OCI-LY1 (cell line): ENCODE measurements at regions not wholly inside any gene's neighbourhood (a gene's known extent, or its start where the extent isn't known, plus 50 kb on each side); places are given as distances from the start of the nearest gene placed in this dataset.

Experiments used
- H2AFZ ChIP-seq: fragments of 200-600 bp; sonication (generic), shearing (Covaris generic); 2 replicates; pipeline ENCODE4 v1.6.0; 2014; ENCODE audit warnings: antibody characterized with exemption, mild to moderate bottlenecking, low read length
- H3F3A ChIP-seq: fragments of 200-600 bp; sonication (generic), shearing (Covaris generic); 2 replicates; pipeline ENCODE4 v1.6.0; 2014; ENCODE audit warnings: mild to moderate bottlenecking, antibody characterized with exemption, low read length, moderate library complexity; ENCODE audit not compliant: insufficient read depth
- H3K27ac ChIP-seq: fragments of 200-600 bp; sonication (generic); 2 replicates; pipeline ENCODE4 v1.5.1; 2014; ENCODE audit warnings: low read length, mixed run types, mild to moderate bottlenecking, low read depth; ENCODE audit not compliant: poor library complexity, severe bottlenecking
- H3K27me3 ChIP-seq: fragments of 200-600 bp; sonication (generic); 2 replicates; pipeline ENCODE4 v1.6.0; 2014; ENCODE audit warnings: antibody characterized with exemption, mild to moderate bottlenecking, low read length, moderate library complexity; ENCODE audit not compliant: insufficient read depth
- H3K36me3 ChIP-seq: fragments of 200-600 bp; sonication (generic); 2 replicates; pipeline ENCODE4 v1.6.1; 2014; ENCODE audit warnings: mild to moderate bottlenecking, antibody characterized with exemption, low read length, moderate library complexity, mixed read lengths; ENCODE audit not compliant: insufficient read depth
- H3K4me1 ChIP-seq: fragments of 200-600 bp; sonication (generic); 2 replicates; pipeline ENCODE4 v1.5.1; 2014; ENCODE audit warnings: mild to moderate bottlenecking, low read length, moderate library complexity; ENCODE audit not compliant: insufficient read depth, severe bottlenecking
- H3K4me2 ChIP-seq: fragments of 200-600 bp; sonication (generic), shearing (Covaris generic); 2 replicates; pipeline ENCODE4 v1.6.1; 2014; ENCODE audit warnings: low read length
- H3K4me3 ChIP-seq: fragments of 200-600 bp; sonication (generic); 2 replicates; pipeline ENCODE4 v1.5.1; 2014; ENCODE audit warnings: low read length, low read depth, mild to moderate bottlenecking, mixed read lengths; ENCODE audit not compliant: poor library complexity, severe bottlenecking
- H3K79me2 ChIP-seq: fragments of 200-600 bp; shearing (Covaris generic); 2 replicates; pipeline ENCODE4 v1.6.1; 2016; ENCODE audit warnings: mixed run types, low read length, mixed read lengths; ENCODE audit not compliant: insufficient read depth
- H3K9ac ChIP-seq: fragments of 200-600 bp; sonication (generic), shearing (Covaris generic); 2 replicates; pipeline ENCODE4 v1.6.1; 2014; ENCODE audit warnings: mild to moderate bottlenecking, low read length, mixed read lengths
- H3K9me2 ChIP-seq: fragments of 200-600 bp; sonication (generic), shearing (Covaris generic); 2 replicates; pipeline ENCODE4 v1.6.1; 2014; ENCODE audit warnings: low read depth, mild to moderate bottlenecking, low read length, mixed read lengths
- H3K9me3 ChIP-seq: fragments of 200-600 bp; shearing (Covaris generic); 2 replicates; pipeline ENCODE4 v1.6.1; 2014; ENCODE audit warnings: low read length, mixed read lengths
- H4K20me1 ChIP-seq: fragments of 200-600 bp; sonication (generic), shearing (Covaris generic); 2 replicates; pipeline ENCODE4 v1.6.0; 2016; ENCODE audit warnings: mild to moderate bottlenecking, low read length; ENCODE audit not compliant: insufficient read depth
- CTCF ChIP-seq: fragments of 200-600 bp; sonication (generic), shearing (Covaris generic); IDR thresholded peaks from 2 replicates; pipeline ENCODE4 v1.5.1; 2017; ENCODE audit warnings: mild to moderate bottlenecking, antibody characterized with exemption, low read length, moderate library complexity, mixed read lengths
- EZH2 ChIP-seq: fragments of 200-600 bp; sonication (generic), shearing (Covaris generic); IDR thresholded peaks from 2 replicates; pipeline ENCODE4 v1.8.0; 2017; ENCODE audit warnings: borderline replicate concordance, mixed run types, mild to moderate bottlenecking, antibody characterized with exemption, low read length, moderate library complexity, mixed read lengths

- Histone ChIP-seq H3K36me3 (no peaks in the 10 kb centered on the region), H2AFZ (no peak overlapping the region)
Observed at GRCh38 chr5:15004506-15004905, 132.9 kb upstream of the ANKH start.

DNA sequence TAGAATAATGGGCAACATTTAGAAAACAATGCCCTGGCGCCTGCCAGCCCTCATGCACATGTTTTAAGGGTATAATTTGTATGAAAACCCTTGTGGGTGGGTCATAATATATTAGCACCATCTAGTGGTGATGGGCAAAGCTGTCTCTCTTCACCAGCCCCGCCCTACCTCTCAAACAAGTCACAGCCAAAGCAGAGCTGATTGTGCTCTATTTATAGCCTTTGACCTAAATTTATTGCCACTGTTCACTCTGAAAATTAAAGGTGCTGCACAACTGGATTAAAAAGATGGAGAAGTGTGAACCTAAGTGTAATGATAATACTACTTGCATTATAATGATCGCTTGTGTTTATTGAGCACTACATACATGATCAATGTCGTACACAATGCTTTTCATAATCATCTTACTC, 131.9 kb upstream of the ANKH start:
- no peak overlapping the region for H3K4me3 ChIP-seq
- H3K27ac ChIP-seq = no peak overlapping the region
- H2AFZ ChIP-seq = no peak overlapping the region
- H3K4me2 ChIP-seq = no peak overlapping the region
- H4K20me1 ChIP-seq = no peaks in the 10 kb centered on the region
- H3K9ac ChIP-seq = no peak overlapping the region
- H3K79me2 ChIP-seq = no peaks in the 10 kb centered on the region
- no peaks in the 10 kb centered on the region; the same call in 1 of the 2 replicates for H3K27me3 ChIP-seq
- no peaks in the 10 kb centered on the region for H3K4me1 ChIP-seq
- no peaks in the 10 kb centered on the region for H3K9me3 ChIP-seq
- no peaks in the 10 kb centered on the region for H3K9me2 ChIP-seq
- no peaks in the 10 kb centered on the region for H3K36me3 ChIP-seq
- TF ChIP-seq EZH2 (no peak), CTCF (peak; percentile 87)
- H3F3A ChIP-seq = no peaks in the 10 kb centered on the region

More at GRCh38 chr5:15004506-15004905, 132.9 kb upstream of the ANKH start:
- no peak overlapping the region for H3K4me2 ChIP-seq
- no peaks in the 10 kb centered on the region for H4K20me1 ChIP-seq
- TF ChIP-seq EZH2 = no peak
- no peak for TF ChIP-seq CTCF
- H3K9me2 ChIP-seq = no peaks in the 10 kb centered on the region
- no peak overlapping the region for H3K9ac ChIP-seq
- no peaks in the 10 kb centered on the region for H3F3A ChIP-seq
- H3K27ac ChIP-seq = no peak overlapping the region
- H3K27me3 ChIP-seq = no peaks in the 10 kb centered on the region
- no peaks in the 10 kb centered on the region for H3K79me2 ChIP-seq
- no peaks in the 10 kb centered on the region for H3K9me3 ChIP-seq
- H3K4me3 ChIP-seq = no peak overlapping the region
- no peaks in the 10 kb centered on the region for H3K4me1 ChIP-seq

DNA sequence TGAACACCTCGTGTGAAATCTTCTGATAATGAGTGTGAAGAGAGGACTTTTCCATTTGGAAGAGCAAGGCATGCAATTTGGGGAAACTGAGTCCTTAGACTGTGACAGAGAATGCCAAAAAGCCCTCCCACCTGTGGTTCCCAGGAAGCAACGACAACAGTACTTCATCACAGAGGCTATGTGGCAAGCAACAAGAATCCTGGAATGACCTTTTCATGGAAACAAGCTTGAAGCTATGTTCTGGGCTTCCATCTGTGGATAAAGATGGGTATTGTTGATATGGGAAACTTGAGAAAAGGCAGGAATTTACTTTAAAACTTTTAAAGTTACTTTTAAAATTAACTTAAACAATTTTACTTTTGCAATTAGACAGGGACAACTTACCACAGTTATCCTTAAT, 131.2 kb upstream of the ANKH start:
- Histone ChIP-seq H3K9ac (no peak overlapping the region), H3K27ac (no peak overlapping the region), H3K4me3 (no peak overlapping the region), H3K36me3 (no peaks in the 10 kb centered on the region; the same call in 1 of the 2 replicates), H2AFZ (no peak overlapping the region), H3K4me1 (no peaks in the 10 kb centered on the region), H3K27me3 (no peaks in the 10 kb centered on the region; the same call in 1 of the 2 replicates), H3K9me3 (peaks cover 5% of the 10 kb centered on the region; the same call in 1 of the 2 replicates), H3K79me2 (no peaks in the 10 kb centered on the region), H3K9me2 (no peaks in the 10 kb centered on the region), H4K20me1 (no peaks in the 10 kb centered on the region), H3K4me2 (no peak overlapping the region), H3F3A (no peaks in the 10 kb centered on the region)
- TF ChIP-seq EZH2 (no peak), CTCF (no peak)
